ENCODE measurements at regions not wholly inside any gene's neighbourhood (a gene's known extent, or its start where the extent isn't known, plus 50 kb on each side); places are given as distances from the start of the nearest gene placed in this dataset.

DNA sequence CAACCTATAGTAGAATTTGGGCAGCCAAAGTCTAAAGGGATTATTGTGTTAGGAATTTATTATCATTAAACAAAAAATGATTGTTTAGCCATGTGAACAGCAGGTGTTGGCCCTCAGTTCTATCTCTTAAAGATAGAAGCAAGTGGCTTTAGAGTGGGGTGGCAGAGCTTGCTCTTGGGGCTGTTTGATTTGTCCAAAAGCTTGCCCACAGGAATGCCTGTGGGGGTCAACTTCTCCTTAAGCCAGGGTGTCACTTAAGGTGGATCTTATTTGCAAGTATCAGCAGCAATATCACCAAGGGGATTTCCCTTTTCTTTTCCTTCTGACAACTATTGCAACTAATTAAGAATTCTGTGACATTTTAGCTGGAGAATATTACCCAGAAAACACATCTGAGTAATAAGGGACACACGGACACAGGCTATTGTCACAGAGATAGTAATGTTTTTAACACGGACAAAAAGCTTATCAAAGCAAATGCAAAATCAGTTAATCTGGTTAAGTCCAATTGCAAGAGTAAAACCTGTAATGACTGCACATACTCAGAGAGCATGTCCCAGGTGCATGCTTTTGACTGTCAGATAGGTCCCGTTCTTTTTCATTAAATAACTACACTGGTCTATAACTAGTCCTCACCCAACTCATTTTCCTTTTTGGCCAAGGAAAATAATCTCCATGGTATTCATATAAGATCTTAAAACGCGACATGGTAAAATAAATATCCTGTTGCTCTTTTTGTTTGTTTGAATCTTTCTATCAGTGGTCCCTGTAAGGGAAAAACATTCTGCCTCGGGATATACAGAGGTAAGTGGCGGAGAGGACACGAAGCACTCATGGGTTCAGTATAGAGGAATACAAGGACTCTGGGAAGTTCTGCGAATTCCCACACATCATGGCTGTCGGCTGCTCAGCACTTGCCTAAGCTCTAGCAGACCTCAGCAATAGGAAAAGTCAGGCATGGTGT, 172.1 kb upstream of the RFC3 start:
- Histone ChIP-seq H3K27me3 (no peaks in the 10 kb centered on the region), H3K4me1 (peaks cover 31% of the 10 kb centered on the region), H3K27ac (peak overlapping the region; percentile 78), H3K4me3 (no peak overlapping the region), H3K36me3 (no peaks in the 10 kb centered on the region), H3K9me3 (no peaks in the 10 kb centered on the region)
- DNase-seq (no peak), ATAC-seq (no peak)
- TF ChIP-seq, protein P1, sequence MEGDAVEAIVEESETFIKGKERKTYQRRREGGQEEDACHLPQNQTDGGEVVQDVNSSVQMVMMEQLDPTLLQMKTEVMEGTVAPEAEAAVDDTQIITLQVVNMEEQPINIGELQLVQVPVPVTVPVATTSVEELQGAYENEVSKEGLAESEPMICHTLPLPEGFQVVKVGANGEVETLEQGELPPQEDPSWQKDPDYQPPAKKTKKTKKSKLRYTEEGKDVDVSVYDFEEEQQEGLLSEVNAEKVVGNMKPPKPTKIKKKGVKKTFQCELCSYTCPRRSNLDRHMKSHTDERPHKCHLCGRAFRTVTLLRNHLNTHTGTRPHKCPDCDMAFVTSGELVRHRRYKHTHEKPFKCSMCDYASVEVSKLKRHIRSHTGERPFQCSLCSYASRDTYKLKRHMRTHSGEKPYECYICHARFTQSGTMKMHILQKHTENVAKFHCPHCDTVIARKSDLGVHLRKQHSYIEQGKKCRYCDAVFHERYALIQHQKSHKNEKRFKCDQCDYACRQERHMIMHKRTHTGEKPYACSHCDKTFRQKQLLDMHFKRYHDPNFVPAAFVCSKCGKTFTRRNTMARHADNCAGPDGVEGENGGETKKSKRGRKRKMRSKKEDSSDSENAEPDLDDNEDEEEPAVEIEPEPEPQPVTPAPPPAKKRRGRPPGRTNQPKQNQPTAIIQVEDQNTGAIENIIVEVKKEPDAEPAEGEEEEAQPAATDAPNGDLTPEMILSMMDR (IDR thresholded peaks at IDR 0.05): no peak
- intact Hi-C loops (cut with DNase I): no loop called here

DNA sequence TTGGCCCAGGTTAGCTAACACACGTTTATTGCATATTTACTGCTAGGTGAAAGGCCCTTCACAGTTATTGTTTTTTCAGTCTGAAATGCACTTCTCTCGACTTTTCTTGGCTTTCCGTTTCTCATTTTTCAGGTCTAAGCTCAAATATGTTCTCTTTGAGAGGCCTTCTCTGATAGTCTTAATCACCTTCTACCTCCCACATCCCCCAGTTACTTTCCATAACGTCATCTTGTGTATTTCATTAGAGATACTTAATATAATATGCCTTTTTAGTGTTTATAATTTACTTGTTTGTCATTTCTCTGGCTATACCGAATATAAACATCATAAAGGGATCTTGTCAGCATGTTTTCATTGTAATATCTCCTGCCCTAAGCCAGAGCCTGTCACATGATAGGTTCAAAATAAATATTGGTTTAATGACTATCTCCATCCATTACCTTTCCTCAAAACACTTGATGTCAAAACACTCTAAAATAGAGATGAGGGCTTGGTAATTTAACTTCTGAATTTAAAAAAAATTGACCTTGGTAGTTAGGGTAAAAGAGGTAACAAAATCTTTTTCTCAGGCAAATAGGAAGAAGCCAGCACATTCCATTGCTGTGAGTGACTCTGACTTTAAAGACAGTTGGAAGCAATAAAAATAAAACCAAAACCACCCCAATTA, 168.6 kb upstream of the RFC3 start:
- Histone ChIP-seq H3K4me3 (no peak overlapping the region), H3K27ac (no peak overlapping the region), H3K27me3 (no peaks in the 10 kb centered on the region), H3K4me1 (peaks cover 11% of the 10 kb centered on the region), H3K9me3 (no peaks in the 10 kb centered on the region), H3K36me3 (no peaks in the 10 kb centered on the region)
- no peak for ATAC-seq
- no peak for DNase-seq
- intact Hi-C loops (cut with DNase I): no loop called here
- TF ChIP-seq, protein P1 (IDR thresholded peaks at IDR 0.05): no peak

DNA sequence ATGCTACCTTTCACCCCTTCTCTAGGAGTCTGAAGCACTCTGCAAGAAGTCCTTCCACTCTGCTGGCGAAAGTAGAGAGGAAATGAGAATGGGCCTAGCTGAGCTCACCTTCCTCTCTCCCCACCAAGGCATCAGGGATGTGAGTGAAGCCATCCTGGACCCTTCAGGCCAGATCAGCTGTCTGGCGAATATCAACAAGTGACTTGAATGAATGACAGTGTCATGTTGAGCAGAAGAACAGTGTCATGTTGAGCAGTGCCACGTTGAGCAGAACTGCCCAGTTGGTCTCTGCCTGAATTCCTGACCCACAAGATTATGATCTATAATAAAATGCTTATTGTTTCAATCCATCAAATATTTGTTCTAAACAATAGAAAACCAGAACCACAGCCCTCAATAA, 166.2 kb upstream of the RFC3 start:
- Histone ChIP-seq H3K36me3 (no peaks in the 10 kb centered on the region), H3K27ac (no peak overlapping the region), H3K4me1 (no peaks in the 10 kb centered on the region), H3K27me3 (no peaks in the 10 kb centered on the region), H3K4me3 (no peak overlapping the region), H3K9me3 (no peaks in the 10 kb centered on the region)
- intact Hi-C loops (cut with DNase I): no loop called here
- ATAC-seq: no peak
- DNase-seq: no peak
- TF ChIP-seq, protein P1 (IDR thresholded peaks at IDR 0.05): no peak

DNA sequence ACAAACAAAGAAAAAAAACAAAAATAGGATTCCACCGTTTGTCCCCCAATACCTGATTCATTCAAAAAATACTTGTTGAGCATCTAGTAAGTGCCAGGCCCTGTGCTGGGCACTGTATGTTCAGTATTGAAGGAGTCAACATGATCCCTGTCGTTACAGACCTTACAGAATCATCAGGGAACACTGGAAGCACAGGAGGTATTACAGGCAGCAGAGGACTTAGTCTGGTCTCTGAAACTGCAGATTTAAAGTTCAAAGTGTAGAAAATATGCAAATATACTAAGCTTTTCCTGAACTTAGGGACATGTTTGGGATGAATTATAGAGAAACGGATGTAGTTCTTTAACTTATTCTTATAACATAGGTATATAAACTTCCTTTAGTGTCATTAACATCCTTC, 160.7 kb upstream of the RFC3 start:
- Histone ChIP-seq H3K9me3 (no peaks in the 10 kb centered on the region), H3K27ac (no peak overlapping the region), H3K36me3 (no peaks in the 10 kb centered on the region), H3K27me3 (no peaks in the 10 kb centered on the region), H3K4me3 (no peak overlapping the region), H3K4me1 (no peaks in the 10 kb centered on the region)
- intact Hi-C loops (cut with DNase I): no loop called here
- DNase-seq: no peak
- ATAC-seq: no peak
- TF ChIP-seq, protein P1 (IDR thresholded peaks at IDR 0.05): no peak

DNA sequence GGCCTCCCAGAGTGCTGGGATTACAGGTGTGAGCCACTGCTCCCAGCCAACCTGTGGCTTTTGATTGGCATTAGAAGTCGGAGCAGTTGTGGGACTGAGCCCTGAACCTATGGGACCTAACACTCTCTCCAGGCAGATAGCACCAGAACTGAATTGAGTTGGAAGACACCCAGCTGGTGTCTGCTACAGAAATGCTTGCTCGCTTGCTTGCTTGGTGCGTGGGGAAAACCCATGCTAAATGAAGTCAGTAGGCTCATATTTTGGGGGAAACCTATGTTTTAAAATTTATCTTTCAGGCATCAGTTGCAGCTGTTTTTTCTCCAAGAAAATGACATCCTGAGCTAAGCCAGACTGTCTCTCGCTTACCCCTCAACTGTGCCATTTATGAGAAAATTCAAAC, 158.5 kb upstream of the RFC3 start:
- ATAC-seq (no peak), DNase-seq (no peak)
- Histone ChIP-seq H3K27me3 (no peaks in the 10 kb centered on the region), H3K36me3 (no peaks in the 10 kb centered on the region), H3K9me3 (no peaks in the 10 kb centered on the region), H3K27ac (no peak overlapping the region), H3K4me1 (no peaks in the 10 kb centered on the region), H3K4me3 (no peak overlapping the region)
- intact Hi-C loops (cut with DNase I): no loop called here
- TF ChIP-seq, protein P1 (IDR thresholded peaks at IDR 0.05): no peak

Data from upper lobe of right lung (tissue), 1 donor.